ENCODE measurements at regions not wholly inside any gene's neighbourhood (a gene's known extent, or its start where the extent isn't known, plus 50 kb on each side); places are given as distances from the start of the nearest gene placed in this dataset.
"Not testable (repeated sequence)": the region's sequence is repeated elsewhere in the genome, so short reads cannot be mapped to it uniquely, and the experiment has no call there.

DNA sequence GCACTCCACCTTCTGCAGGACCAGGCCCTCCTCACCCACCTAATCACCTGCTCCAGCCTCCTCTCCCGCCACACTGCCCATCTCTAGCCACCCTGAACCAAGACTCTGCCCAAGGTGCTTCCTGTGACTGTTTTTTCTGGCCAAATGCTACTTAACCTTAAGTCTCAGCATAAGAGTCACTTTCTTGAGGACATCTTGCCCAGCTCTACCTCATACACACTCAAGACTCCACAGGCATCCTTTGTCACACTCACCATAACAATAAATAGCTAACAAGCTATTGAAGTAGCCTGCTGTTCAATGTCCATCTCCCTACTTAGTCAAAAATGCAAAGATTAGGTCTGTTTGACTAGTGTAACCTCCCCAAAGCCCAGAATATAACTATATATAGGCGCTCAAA is 455.4 kb upstream of the NFE2L3 start:
- Histone ChIP-seq H3K27ac (no peak overlapping the region), H3K4me3 (no peak overlapping the region), H3K36me3 (replicated peaks in 1 of 2) (no peaks in the 10 kb centered on the region), H3K9me3 (replicated peaks in 1 of 3) (no peaks in the 10 kb centered on the region), H3K27me3 (no peaks in the 10 kb centered on the region), H3K4me1 (replicated peaks in 1 of 2) (no peaks in the 10 kb centered on the region)
- TF ChIP-seq, protein P1, sequence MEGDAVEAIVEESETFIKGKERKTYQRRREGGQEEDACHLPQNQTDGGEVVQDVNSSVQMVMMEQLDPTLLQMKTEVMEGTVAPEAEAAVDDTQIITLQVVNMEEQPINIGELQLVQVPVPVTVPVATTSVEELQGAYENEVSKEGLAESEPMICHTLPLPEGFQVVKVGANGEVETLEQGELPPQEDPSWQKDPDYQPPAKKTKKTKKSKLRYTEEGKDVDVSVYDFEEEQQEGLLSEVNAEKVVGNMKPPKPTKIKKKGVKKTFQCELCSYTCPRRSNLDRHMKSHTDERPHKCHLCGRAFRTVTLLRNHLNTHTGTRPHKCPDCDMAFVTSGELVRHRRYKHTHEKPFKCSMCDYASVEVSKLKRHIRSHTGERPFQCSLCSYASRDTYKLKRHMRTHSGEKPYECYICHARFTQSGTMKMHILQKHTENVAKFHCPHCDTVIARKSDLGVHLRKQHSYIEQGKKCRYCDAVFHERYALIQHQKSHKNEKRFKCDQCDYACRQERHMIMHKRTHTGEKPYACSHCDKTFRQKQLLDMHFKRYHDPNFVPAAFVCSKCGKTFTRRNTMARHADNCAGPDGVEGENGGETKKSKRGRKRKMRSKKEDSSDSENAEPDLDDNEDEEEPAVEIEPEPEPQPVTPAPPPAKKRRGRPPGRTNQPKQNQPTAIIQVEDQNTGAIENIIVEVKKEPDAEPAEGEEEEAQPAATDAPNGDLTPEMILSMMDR (IDR thresholded peaks at IDR 0.05): no peak
- TF ChIP-seq POLR2A (IDR thresholded peaks at IDR 0.05): no peak
- 89 to 90% (median 89%) methylated on average over 2 of the region's 2 CpGs for WGBS, 4 donors
- DNase-seq: no peak
- intact Hi-C loops (cut with DNase I): no loop called here

DNA sequence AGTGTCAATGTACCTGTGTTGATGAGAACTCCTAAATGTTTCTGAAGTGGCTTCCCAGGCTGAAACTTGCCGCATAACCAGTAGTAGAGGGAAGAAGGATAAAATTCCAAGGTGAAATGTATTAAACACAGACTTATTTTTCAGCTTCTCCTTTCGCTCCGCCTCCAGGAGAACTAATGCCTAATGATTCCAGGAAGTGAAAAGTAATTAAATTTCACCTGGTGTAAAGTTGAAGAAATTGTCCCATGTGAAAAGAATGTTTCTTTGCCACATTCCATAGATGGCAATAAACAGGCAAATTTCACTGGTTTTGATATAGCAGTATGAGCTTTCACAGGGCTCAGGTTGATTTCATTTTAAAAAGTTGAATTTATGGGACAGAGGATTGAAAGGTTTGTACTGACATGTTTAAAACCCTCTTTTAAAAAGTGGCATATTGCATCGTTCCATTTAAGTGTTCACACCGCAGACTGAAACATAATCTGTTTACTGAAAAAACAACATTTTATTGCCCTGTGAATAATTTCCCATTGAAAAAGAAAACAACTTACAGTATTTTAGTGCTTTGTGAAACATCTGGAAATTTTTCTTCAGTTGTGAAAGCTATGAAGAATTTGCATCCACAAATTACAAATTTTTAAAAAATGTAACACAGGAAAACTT is 453.4 kb upstream of the NFE2L3 start:
- no peaks in the 10 kb centered on the region for H3K36me3 ChIP-seq (replicated peaks in 1 of 2)
- no peak overlapping the region for H3K27ac ChIP-seq
- H3K4me3 ChIP-seq: no peak overlapping the region
- DNase-seq: no peak
- intact Hi-C loops (cut with DNase I): no loop called here
- 85 to 89% (median 87%) methylated on average over 5 of the region's 5 CpGs for WGBS, 4 donors
- no peaks in the 10 kb centered on the region for H3K4me1 ChIP-seq (replicated peaks in 1 of 2)
- H3K9me3 ChIP-seq (replicated peaks in 1 of 3): no peaks in the 10 kb centered on the region
- no peaks in the 10 kb centered on the region for H3K27me3 ChIP-seq
- TF ChIP-seq, protein P1 (IDR thresholded peaks at IDR 0.05): no peak
- TF ChIP-seq POLR2A (IDR thresholded peaks at IDR 0.05): no peak

DNA sequence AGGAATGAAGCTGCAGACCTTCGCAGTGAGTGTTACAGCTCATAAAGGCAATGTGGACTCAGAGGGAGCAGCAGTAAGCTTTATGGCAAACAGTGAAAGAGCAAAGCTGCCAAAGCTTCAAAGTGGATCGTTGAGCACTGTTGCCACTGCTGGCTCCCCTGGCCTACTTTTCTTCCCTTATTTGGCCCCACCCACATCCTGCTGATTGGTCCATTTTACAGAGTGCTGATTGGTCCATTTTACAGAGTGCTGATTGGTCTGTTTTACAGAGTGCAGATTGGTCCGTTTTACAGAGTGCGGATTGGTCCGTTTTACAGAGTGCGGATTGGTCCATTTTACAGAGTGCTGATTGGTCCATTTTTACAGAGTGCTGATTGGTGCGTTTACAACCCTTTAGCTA is 451.9 kb upstream of the NFE2L3 start:
- not testable (repeated sequence) for H3K36me3 ChIP-seq (replicated peaks in 1 of 2)

DNA sequence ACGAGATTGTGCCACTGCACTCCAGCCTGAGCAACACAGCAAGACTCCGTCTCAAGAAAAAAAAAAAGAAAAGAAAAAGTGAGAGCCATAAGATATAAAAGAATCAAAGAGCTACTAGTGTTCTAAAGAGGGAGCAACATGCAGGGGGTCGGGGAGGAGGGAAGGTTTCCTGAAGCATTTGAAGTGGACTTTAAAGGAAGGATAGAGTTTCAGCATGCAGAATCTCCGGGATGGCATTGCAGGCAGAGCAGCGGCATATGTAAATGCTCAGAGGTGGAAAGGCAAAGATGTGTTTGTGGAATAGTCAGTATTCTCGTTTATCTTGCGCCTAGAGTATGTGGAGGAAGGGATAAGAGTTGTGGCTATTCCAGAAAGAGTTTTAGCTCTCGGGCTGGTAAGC is 447.6 kb upstream of the NFE2L3 start:
- H3K4me3 ChIP-seq: no peak overlapping the region
- TF ChIP-seq, protein P1 (IDR thresholded peaks at IDR 0.05): no peak
- TF ChIP-seq POLR2A (IDR thresholded peaks at IDR 0.05): no peak
- DNase-seq: no peak
- H3K27ac ChIP-seq: no peak overlapping the region
- H3K4me1 ChIP-seq (replicated peaks in 1 of 2): no peaks in the 10 kb centered on the region
- H3K9me3 ChIP-seq (replicated peaks in 1 of 3): no peaks in the 10 kb centered on the region
- 79 to 88% (median 86%) methylated on average over 8 of the region's 8 CpGs for WGBS, 4 donors
- H3K27me3 ChIP-seq: no peaks in the 10 kb centered on the region
- no peaks in the 10 kb centered on the region for H3K36me3 ChIP-seq (replicated peaks in 1 of 2)
- intact Hi-C loops (cut with DNase I): no loop called here

More for the DNA sequence above, 451.9 kb upstream of the NFE2L3 start:
- H3K9me3 ChIP-seq (replicated peaks in 1 of 3); intact Hi-C loops (cut with DNase I); H3K27ac ChIP-seq; H3K4me3 ChIP-seq; DNase-seq; H3K27me3 ChIP-seq; H3K4me1 ChIP-seq (replicated peaks in 1 of 2): not testable (repeated sequence)
- 82 to 92% (median 91%) methylated on average over 7 of the region's 7 CpGs for WGBS, 4 donors

DNA sequence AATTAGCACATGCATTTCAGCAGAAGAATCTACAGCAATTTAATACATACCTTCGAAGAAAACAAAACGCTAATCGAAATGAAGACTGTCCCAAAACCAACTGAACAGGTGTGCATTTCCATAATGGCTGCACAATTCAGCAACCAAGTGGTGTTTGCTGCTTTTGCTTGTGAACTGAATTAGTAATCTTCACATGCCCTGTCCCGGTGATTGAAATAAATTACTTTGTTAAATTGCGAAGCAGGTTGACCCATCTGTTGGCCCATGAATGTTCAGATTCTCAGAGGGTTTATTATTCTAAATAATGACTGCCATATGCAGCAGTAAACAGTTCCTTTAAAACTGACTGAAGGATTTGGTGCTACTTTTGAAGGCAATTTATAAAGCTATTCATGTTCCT is 445.2 kb upstream of the NFE2L3 start:
- no peaks in the 10 kb centered on the region for H3K27me3 ChIP-seq
- no peak overlapping the region for H3K27ac ChIP-seq
- no peaks in the 10 kb centered on the region for H3K9me3 ChIP-seq (replicated peaks in 1 of 3)
- no peak for TF ChIP-seq POLR2A (IDR thresholded peaks at IDR 0.05)
- TF ChIP-seq, protein P1 (IDR thresholded peaks at IDR 0.05): no peak
- H3K4me1 ChIP-seq (replicated peaks in 1 of 2): no peaks in the 10 kb centered on the region
- H3K4me3 ChIP-seq: no peak overlapping the region
- 87 to 93% (median 89%) methylated on average over 5 of the region's 5 CpGs for WGBS, 4 donors
- no peaks in the 10 kb centered on the region for H3K36me3 ChIP-seq (replicated peaks in 1 of 2)
- intact Hi-C loops (cut with DNase I): no loop called here
- no peak for DNase-seq

Data from adrenal gland (tissue), 9 donors.